GM18508 (cell line): ENCODE measurements at regions not wholly inside any gene's neighbourhood (a gene's known extent, or its start where the extent isn't known, plus 50 kb on each side); places are given as distances from the start of the nearest gene placed in this dataset.
"Not testable (repeated sequence)": the region's sequence is repeated elsewhere in the genome, so short reads cannot be mapped to it uniquely, and the experiment has no call there.

Source experiments
- ATAC-seq: cut with Tn5 transposase; IDR thresholded peaks from one replicate; pipeline ENCODE4 v1.9.1; 2021; ENCODE audit warnings: moderate number of reproducible peaks; ENCODE audit not compliant: insufficient read depth, unreplicated experiment

DNA sequence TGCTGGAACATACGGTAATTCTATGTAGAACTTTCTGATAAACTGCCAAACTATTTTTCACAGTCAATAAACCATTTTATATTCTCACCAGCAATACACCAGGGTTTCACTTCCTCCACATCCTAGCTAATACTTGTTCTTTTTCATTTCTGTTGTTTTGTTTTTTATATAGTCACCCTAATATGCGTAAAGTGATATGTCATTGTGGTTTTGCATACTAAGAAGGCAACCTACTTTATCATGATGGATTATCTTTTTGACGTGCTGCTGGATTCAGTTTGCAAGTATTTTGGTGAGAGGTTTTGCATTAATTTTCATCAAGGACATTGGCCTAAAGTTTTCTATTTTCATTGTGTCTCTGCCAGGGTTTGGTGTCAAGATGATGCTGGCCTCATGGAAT is 1384.1 kb downstream of the UQCRFS1 start:
- no peak for ATAC-seq

- ATAC-seq, result no peak
Observed at GRCh38 chr19:27824108-27824507, 1388.8 kb downstream of the UQCRFS1 start.

- no peak for ATAC-seq
Observed at GRCh38 chr19:27822336-27822735, 1390.6 kb downstream of the UQCRFS1 start.

- no peak for ATAC-seq
Observed at GRCh38 chr19:27821418-27822018, 1391.4 kb downstream of the UQCRFS1 start.

GRCh38 chr19:27815985-27816384 is 1397.0 kb downstream of the UQCRFS1 start:
- no peak for ATAC-seq

DNA sequence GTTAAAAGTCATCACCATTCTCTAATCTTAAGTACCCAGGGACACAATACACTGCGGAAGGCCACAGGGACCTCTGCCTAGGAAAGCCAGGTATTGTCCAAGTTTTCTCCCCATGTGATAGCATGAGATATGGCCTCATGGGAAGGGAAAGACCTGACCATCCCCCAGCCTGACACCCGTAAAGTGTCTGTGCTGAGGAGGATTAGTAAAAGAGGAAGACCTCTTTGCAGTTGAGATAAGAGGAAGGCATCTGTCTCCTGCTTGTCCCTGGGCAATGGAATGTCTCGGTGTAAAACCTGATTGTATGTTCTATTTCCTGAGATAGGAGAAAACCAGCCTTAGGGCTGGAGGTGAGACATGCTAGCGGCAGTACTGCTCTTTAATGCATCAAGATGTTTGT is 1398.1 kb downstream of the UQCRFS1 start:
- ATAC-seq, result not testable (repeated sequence)

- not testable (repeated sequence) for ATAC-seq
Observed at GRCh38 chr19:27814274-27814673, 1398.7 kb downstream of the UQCRFS1 start.

GRCh38 chr19:27806471-27807070 is 1406.4 kb downstream of the UQCRFS1 start:
- ATAC-seq, result no peak

DNA sequence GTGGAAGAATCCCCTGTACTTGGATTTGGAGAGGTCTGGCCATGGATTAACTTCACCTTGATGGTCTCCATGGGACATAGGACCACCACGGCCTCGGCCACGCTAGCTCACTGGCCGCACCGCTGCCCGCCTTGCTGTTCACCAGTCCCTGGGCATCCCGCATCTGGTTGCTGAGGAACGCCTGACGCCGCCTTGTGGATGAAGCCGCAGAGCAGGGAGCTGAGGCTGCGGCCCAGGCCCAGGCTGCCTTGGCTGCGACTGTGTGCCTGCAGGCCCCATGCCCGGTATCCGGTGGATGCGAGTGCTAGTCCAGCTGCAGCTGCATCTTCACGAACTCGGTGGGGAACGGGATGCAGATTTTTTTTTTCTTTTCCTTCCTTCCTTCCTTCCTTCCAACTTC is 1407.1 kb downstream of the UQCRFS1 start:
- no peak for ATAC-seq

DNA sequence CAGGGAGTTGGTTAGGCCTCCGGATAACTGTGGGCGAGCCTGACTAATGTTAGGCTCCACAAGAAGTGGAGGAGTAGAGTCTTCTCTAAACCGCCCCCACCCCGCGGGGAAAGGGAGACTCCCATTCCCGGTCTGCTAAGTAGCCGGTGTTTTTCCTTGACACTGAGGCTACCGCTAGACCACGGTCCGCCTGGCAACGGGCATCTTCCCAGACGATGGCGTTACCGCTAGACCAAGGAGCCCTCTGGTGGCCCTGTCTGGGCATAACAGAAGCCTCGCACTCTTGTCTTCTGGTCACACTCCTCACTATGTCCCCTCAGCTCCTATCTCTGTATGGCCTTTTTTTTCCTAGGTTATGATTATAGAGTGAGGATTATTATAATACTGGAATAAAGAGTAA is 1410.7 kb downstream of the UQCRFS1 start:
- not testable (repeated sequence) for ATAC-seq

GRCh38 chr19:27796540-27796939 is 1416.4 kb downstream of the UQCRFS1 start:
- no peak for ATAC-seq

- no peak for ATAC-seq
Observed at GRCh38 chr19:27796073-27796472, 1416.9 kb downstream of the UQCRFS1 start.

DNA sequence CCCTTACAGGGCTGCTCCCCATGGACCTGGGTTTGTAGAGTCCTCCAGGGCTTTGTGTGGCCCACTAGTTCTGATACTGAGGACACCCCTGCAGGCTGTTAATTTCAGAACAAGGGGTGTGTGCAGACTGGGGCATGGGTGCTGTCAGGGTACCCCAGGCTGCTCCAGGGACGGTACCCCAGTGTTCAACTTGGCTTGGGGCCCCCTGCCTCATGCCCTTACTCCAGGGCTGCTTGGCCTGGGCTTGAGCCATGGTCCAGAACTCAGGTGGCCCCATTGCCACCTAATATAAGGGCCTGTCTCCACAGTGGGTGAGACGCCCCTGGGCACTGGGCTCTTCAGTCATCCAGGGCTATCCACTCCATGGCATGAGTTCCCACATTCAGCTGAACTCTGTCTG is 1417.6 kb downstream of the UQCRFS1 start:
- no peak for ATAC-seq

GRCh38 chr19:27794494-27795042 is 1418.4 kb downstream of the UQCRFS1 start:
- ATAC-seq, result peak; percentile 1

DNA sequence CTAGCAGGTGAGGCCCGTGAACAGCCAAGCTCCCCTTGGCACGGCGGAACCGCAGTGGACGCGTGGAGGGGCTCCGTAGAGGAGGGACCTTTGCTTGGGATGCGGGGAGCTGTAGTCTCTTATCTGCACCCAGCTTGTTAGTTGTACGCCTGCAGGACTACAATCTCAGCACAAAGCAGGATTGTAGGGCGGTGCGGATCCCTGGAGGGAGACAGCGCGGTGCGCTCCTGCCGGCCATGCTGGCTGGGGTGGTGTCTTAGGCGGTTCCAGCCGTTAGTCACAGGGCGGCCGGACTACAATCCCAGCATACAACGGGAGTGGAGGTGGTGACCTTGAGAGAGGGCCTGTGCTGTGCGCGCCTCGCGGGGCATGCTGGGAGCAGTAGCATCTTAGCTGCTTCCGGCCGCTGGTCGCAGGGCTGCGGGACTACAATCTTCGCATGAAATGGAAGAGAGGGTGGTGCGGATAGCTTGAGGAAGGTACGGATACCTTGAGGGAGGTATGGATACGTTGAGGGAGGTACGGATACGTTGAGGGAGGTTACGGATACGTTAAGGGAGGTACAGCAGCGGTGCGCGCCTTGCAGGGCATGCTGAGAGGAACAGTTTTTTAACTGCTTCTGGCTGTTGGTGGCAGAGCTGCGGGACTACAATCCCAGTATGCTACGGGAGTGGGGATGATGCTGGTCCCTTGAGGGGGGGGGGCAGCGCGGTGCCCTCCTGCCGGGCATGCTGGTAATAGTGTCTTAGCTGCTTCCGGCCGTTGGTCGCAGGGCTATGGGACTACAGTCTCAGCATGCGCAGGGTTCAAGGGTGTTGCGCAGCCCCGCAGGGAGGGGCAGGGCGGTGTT is 1419.1 kb downstream of the UQCRFS1 start:
- ATAC-seq, result peak; percentile 81

GRCh38 chr19:27793128-27793643 is 1419.8 kb downstream of the UQCRFS1 start:
- peak; percentile 51 for ATAC-seq

DNA sequence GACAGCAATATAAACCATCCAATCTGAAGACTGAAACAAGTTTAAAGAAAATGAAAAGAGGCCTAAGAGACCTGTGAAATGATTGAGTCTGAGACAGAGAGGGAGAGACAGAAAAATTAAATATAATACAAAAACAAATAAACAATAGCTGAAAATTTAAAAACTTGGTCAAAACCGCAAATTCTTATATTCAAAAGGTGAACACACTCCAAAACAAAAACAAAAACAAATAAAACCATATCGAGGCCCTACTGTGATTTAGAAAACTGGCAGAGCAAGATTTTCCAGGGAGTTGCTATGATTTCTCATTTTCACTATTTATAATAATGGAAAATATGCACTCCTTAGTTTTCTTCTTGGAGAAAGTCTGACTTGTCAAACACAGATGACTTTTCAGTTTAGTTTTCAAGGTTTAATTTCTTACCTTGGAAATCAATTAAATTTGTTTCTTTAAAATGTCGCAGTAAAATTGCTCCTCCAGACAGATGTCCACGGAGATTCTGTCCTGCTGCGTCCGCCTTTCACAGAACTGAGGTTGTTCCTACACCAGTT is 1420.3 kb downstream of the UQCRFS1 start:
- no peak for ATAC-seq

GRCh38 chr19:27780367-27781075 is 1432.4 kb downstream of the UQCRFS1 start:
- ATAC-seq, result no peak

- ATAC-seq, result no peak
Observed at GRCh38 chr19:27779954-27780353, 1433.0 kb downstream of the UQCRFS1 start.

DNA sequence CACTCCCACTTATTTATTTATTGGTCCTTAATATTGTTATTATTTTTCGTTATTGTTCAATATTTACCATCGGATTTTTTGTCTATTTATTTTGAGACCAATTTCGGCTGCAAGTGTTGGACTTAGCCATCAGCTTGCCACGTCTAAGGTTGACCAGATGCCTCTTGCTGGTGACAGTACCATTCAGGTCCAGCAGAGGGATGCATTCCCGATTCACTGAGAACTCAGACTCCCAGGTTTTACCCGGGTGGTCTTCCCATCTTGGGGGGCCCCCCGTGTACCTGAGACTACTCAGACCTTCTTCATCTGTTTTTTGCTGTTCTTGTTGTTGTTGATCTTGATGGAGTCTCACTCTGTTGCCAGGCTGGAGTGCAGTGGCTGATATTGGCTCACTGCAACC is 1435.2 kb downstream of the UQCRFS1 start:
- no peak for ATAC-seq
